H9 (cell line): ENCODE measurements at regions not wholly inside any gene's neighbourhood (a gene's known extent, or its start where the extent isn't known, plus 50 kb on each side); places are given as distances from the start of the nearest gene placed in this dataset.

Experiments used
- DNase-seq: peaks from one replicate; pipeline ENCODE4 v3.0.0-alpha.2; 2017
- H2AFZ ChIP-seq: one replicate; pipeline ENCODE4 v1.6.1; 2013; ENCODE audit warnings: mild to moderate bottlenecking, low read length, control low read depth, moderate library complexity
- H2AK5ac ChIP-seq: 2 replicates; pipeline ENCODE4 v1.6.1; 2013; ENCODE audit warnings: low read length, control low read depth, mixed read lengths; ENCODE audit not compliant: insufficient read length
- H2BK120ac ChIP-seq: one replicate; pipeline ENCODE4 v1.6.1; 2013; ENCODE audit warnings: low read depth, mild to moderate bottlenecking, low read length, control low read depth, inconsistent platforms; ENCODE audit not compliant: poor library complexity, severe bottlenecking
- H2BK12ac ChIP-seq: 2 replicates; pipeline ENCODE4 v1.6.1; 2013; ENCODE audit warnings: low read length, control low read depth, mixed read lengths, low read depth; ENCODE audit not compliant: insufficient read length
- H2BK15ac ChIP-seq: 2 replicates; pipeline ENCODE4 v1.6.1; 2013; ENCODE audit warnings: low read depth, low read length, control low read depth
- H2BK20ac ChIP-seq: one replicate; pipeline ENCODE4 v1.6.1; 2013; ENCODE audit warnings: low read depth, mild to moderate bottlenecking, low read length, control low read depth, inconsistent platforms; ENCODE audit not compliant: poor library complexity, severe bottlenecking
- H2BK5ac ChIP-seq: 2 replicates; pipeline ENCODE4 v1.6.1; 2013; ENCODE audit warnings: low read length, control low read depth, mixed read lengths; ENCODE audit not compliant: insufficient read length
- H3K14ac ChIP-seq: 2 replicates; pipeline ENCODE4 v1.6.1; 2013; ENCODE audit warnings: low read length, control low read depth; ENCODE audit not compliant: insufficient read depth
- H3K18ac ChIP-seq: 2 replicates; pipeline ENCODE4 v1.6.1; 2013; ENCODE audit warnings: low read depth, mild to moderate bottlenecking, mixed read lengths, low read length, control low read depth; ENCODE audit not compliant: insufficient read length
- H3K23ac ChIP-seq: 2 replicates; pipeline ENCODE4 v1.6.1; 2013; ENCODE audit warnings: low read length, control low read depth, mixed read lengths, low read depth; ENCODE audit not compliant: insufficient read length
- H3K23me2 ChIP-seq: 2 replicates; pipeline ENCODE4 v1.6.1; 2013; ENCODE audit warnings: low read depth, mild to moderate bottlenecking, mixed read lengths, low read length, control low read depth; ENCODE audit not compliant: insufficient read length, poor library complexity, severe bottlenecking
- H3K27ac ChIP-seq: 2 replicates; pipeline ENCODE4 v1.5.1; 2013; ENCODE audit warnings: low read length, control low read depth, mixed read lengths, low read depth; ENCODE audit not compliant: insufficient read length
- H3K27me3 ChIP-seq: 2 replicates; pipeline ENCODE4 v1.6.1; 2013; ENCODE audit warnings: low read length, control low read depth, inconsistent platforms; ENCODE audit not compliant: insufficient read depth
- H3K4ac ChIP-seq: 2 replicates; pipeline ENCODE4 v1.6.1; 2013; ENCODE audit warnings: low read depth, mild to moderate bottlenecking, control low read depth, inconsistent platforms, low read length, moderate library complexity
- H3K4me1 ChIP-seq: 2 replicates; pipeline ENCODE4 v1.6.1; 2013; ENCODE audit warnings: low read length, control low read depth, inconsistent platforms; ENCODE audit not compliant: insufficient read depth
- H3K4me2 ChIP-seq: 2 replicates; pipeline ENCODE4 v1.6.1; 2013; ENCODE audit warnings: low read length, control low read depth, mixed read lengths; ENCODE audit not compliant: insufficient read length, insufficient read depth
- H3K56ac ChIP-seq: 2 replicates; pipeline ENCODE4 v1.6.1; 2013; ENCODE audit warnings: low read depth, mild to moderate bottlenecking, mixed read lengths, low read length, control low read depth; ENCODE audit not compliant: insufficient read length
- H3K79me1 ChIP-seq: 2 replicates; pipeline ENCODE4 v1.6.1; 2013; ENCODE audit warnings: low read depth, mild to moderate bottlenecking, moderate library complexity, low read length, control low read depth, inconsistent platforms; ENCODE audit not compliant: insufficient read depth, poor library complexity, severe bottlenecking
- H3K79me2 ChIP-seq: 2 replicates; pipeline ENCODE4 v1.6.1; 2013; ENCODE audit warnings: low read length, control low read depth, inconsistent platforms; ENCODE audit not compliant: insufficient read depth
- H3K9ac ChIP-seq: 2 replicates; pipeline ENCODE4 v1.6.1; 2013; ENCODE audit warnings: low read length, control low read depth, mixed read lengths; ENCODE audit not compliant: insufficient read length; ENCODE audit errors: extremely low read depth
- H3K9me3 ChIP-seq: one replicate; pipeline ENCODE4 v1.6.1; 2013; ENCODE audit warnings: low read depth, low read length, inconsistent platforms; ENCODE audit not compliant: control insufficient read depth
- H3T11ph ChIP-seq: one replicate; pipeline ENCODE4 v1.6.1; 2013; ENCODE audit warnings: mild to moderate bottlenecking, low read length, control low read depth, inconsistent platforms
- H4K20me1 ChIP-seq: one replicate; pipeline ENCODE4 v1.6.1; 2013; ENCODE audit not compliant: control insufficient read depth, insufficient read length, insufficient read depth
- H4K5ac ChIP-seq: 2 replicates; pipeline ENCODE4 v1.6.1; 2013; ENCODE audit warnings: low read depth, mild to moderate bottlenecking, mixed read lengths, low read length, control low read depth; ENCODE audit not compliant: insufficient read length
- H4K8ac ChIP-seq: replicated peaks from 2 replicates; pipeline ENCODE4 v1.6.1; 2013; ENCODE audit warnings: low read length, control low read depth, mixed read lengths, low read depth; ENCODE audit not compliant: insufficient read length
- H4K91ac ChIP-seq: 2 replicates; pipeline ENCODE4 v1.6.1; 2013; ENCODE audit warnings: low read depth, mild to moderate bottlenecking, moderate library complexity, mixed read lengths, low read length, control low read depth; ENCODE audit not compliant: insufficient read length
- H3K27ac Mint-ChIP-seq, 3 experiments: 2 replicates in 2 of 3; 3 replicates in 1 of 3; pipeline ENCODE4 v1.8.0; 2020 to 2021; ENCODE audit warnings: mixed read lengths in 3 of 3, mild to moderate bottlenecking in 1 of 3, moderate library complexity in 1 of 3
- H3K27me3 Mint-ChIP-seq: 2 replicates; pipeline ENCODE4 v1.8.0; 2021; ENCODE audit warnings: low read depth, mild to moderate bottlenecking, moderate library complexity, mixed read lengths
- H3K36me3 Mint-ChIP-seq, 3 experiments: 2 replicates in 2 of 3; 3 replicates in 1 of 3; pipeline ENCODE4 v1.8.0; 2020 to 2021; ENCODE audit warnings: low read depth in 3 of 3, mixed read lengths in 3 of 3; ENCODE audit not compliant: insufficient read depth in 1 of 3
- H3K4me1 Mint-ChIP-seq, 2 experiments: 2 replicates each; pipeline ENCODE4 v1.8.0; 2020; ENCODE audit warnings: mixed read lengths in 2 of 2
- H3K4me3 Mint-ChIP-seq, 2 experiments: 2 replicates in 1 of 2; 3 replicates in 1 of 2; pipeline ENCODE4 v1.8.0; 2020 to 2021; ENCODE audit warnings: mild to moderate bottlenecking in 2 of 2, mixed read lengths in 2 of 2, moderate library complexity in 1 of 2
- H3K9me3 Mint-ChIP-seq, 2 experiments: 2 replicates in 1 of 2; 3 replicates in 1 of 2; pipeline ENCODE4 v1.8.0; 2020; ENCODE audit warnings: mild to moderate bottlenecking in 2 of 2, mixed read lengths in 2 of 2, moderate library complexity in 1 of 2
- WGBS: extraction: QIAGEN DNeasy Blood & Tissue Kit; methylation state at CpG from one replicate; pipeline ENCODE4 v1.1.7; 2013; ENCODE audit warnings: missing lambda C conversion rate, low lambda C conversion rate, mixed read lengths; ENCODE audit not compliant: insufficient read length; ENCODE audit errors: extremely low coverage; 5-methylcytosine and 5-hydroxymethylcytosine counted together
- TF ChIP-seq, protein P1 (sequence below): fragments of 200-600 bp; sonication (generic); conservative IDR thresholded peaks from 3 replicates; pipeline ENCODE4 v1.8.0; 2021; ENCODE audit warnings: antibody characterized with exemption, mild to moderate bottlenecking

- H3K9me3 Mint-ChIP-seq = peaks cover 10 to 16% of the 10 kb centered on the region in 2 experiments
- TF ChIP-seq, protein P1, sequence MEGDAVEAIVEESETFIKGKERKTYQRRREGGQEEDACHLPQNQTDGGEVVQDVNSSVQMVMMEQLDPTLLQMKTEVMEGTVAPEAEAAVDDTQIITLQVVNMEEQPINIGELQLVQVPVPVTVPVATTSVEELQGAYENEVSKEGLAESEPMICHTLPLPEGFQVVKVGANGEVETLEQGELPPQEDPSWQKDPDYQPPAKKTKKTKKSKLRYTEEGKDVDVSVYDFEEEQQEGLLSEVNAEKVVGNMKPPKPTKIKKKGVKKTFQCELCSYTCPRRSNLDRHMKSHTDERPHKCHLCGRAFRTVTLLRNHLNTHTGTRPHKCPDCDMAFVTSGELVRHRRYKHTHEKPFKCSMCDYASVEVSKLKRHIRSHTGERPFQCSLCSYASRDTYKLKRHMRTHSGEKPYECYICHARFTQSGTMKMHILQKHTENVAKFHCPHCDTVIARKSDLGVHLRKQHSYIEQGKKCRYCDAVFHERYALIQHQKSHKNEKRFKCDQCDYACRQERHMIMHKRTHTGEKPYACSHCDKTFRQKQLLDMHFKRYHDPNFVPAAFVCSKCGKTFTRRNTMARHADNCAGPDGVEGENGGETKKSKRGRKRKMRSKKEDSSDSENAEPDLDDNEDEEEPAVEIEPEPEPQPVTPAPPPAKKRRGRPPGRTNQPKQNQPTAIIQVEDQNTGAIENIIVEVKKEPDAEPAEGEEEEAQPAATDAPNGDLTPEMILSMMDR = no peak
- Histone ChIP-seq H3K23me2 (no peaks in the 10 kb centered on the region), H3K9me3 (no peaks in the 10 kb centered on the region), H3K27me3 (no peaks in the 10 kb centered on the region), H3K9ac (no peak overlapping the region), H2BK5ac (no peak overlapping the region), H2AFZ (no peak overlapping the region), H3K79me2 (no peaks in the 10 kb centered on the region), H3T11ph (no peak overlapping the region), H3K18ac (no peak overlapping the region), H4K20me1 (no peaks in the 10 kb centered on the region), H3K56ac (no peak overlapping the region), H3K4me2 (no peak overlapping the region), H2BK15ac (no peak overlapping the region), H3K4ac (no peak overlapping the region), H3K23ac (no peak overlapping the region), H2BK20ac (no peak overlapping the region), H2BK120ac (no peak overlapping the region), H3K79me1 (no peaks in the 10 kb centered on the region), H3K4me1 (no peaks in the 10 kb centered on the region), H2BK12ac (no peak overlapping the region), H4K5ac (no peak overlapping the region), H3K14ac (no peak overlapping the region), H3K27ac (no peak overlapping the region), H4K91ac (no peak overlapping the region), H2AK5ac (no peak overlapping the region), H4K8ac (no peak overlapping the region)
- WGBS = no CpG with 5 or more reads among the region's 10 CpGs
- H3K27me3 Mint-ChIP-seq = no peaks in the 10 kb centered on the region; the same call in 1 of the 2 replicates
- no peaks in the 10 kb centered on the region for H3K4me1 Mint-ChIP-seq
- H3K36me3 Mint-ChIP-seq = peaks cover 5 to 14% (median 8%) of the 10 kb centered on the region in 3 experiments
- no peak for DNase-seq
- H3K4me3 Mint-ChIP-seq = no peak overlapping the region
- no peak overlapping the region for H3K27ac Mint-ChIP-seq
Measured at GRCh38 chr6:78462728-78463127, 404.6 kb upstream of the IRAK1BP1 start.
